ENCODE measurements at regions not wholly inside any gene's neighbourhood (a gene's known extent, or its start where the extent isn't known, plus 50 kb on each side); places are given as distances from the start of the nearest gene placed in this dataset.
A peak's percentile ranks its signal among the peaks of the same experiment; 100 is the strongest.
"Not testable (repeated sequence)": the region's sequence is repeated elsewhere in the genome, so short reads cannot be mapped to it uniquely, and the experiment has no call there.

GRCh38 chr3:103295974-103296570, 861.3 kb downstream of the ZPLD1 start:
- no peak overlapping the region for H3K9ac ChIP-seq (ENCODE audit: insufficient read length, low read depth)
- DNase-seq (ENCODE audit: low read depth, low spot score) = no peak
- no peak for TF ChIP-seq YY1 (IDR thresholded peaks at IDR 0.05; ENCODE audit: insufficient read depth, insufficient read length)
- TF ChIP-seq SUZ12 (IDR thresholded peaks at IDR 0.05; ENCODE audit: extremely low read depth, insufficient read depth, insufficient read length) = no peak
- TF ChIP-seq ZNF274 (IDR thresholded peaks at IDR 0.05; ENCODE audit: low read depth, low read length) = no peak
- no peak overlapping the region for H3K4me3 ChIP-seq (ENCODE audit: insufficient read length, low read depth)
- H3K36me3 ChIP-seq (ENCODE audit: insufficient read depth, insufficient read length, low read length) = no peaks in the 10 kb centered on the region
- H3K9me3 ChIP-seq (ENCODE audit: insufficient read depth, low read length) = no peaks in the 10 kb centered on the region
- H3K27me3 ChIP-seq (ENCODE audit: insufficient read depth, insufficient read length) = no peaks in the 10 kb centered on the region
- no peaks in the 10 kb centered on the region for H3K4me1 ChIP-seq (ENCODE audit: insufficient read depth, insufficient read length)

DNA sequence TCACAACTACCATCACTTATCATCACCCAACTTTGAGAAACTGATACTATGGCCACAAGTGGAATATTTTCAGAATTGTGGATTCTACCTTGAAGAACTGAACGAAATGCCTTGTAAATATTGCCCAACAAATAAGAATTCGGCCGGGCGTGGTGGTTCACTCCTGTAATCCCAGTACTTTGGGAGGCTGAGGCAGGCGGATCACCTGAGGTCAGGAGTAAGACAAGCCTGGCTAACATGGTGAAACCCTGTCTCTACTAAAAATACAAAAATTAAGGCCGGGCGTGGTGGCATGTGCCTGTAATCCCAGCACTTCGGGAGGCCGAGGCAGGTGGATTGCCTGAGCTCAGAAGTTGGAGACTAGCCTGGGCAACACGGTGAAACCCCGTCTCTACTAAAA, 862.7 kb downstream of the ZPLD1 start:
- H3K27me3 ChIP-seq (ENCODE audit: insufficient read depth, insufficient read length); H3K9me3 ChIP-seq (ENCODE audit: insufficient read depth, low read length); DNase-seq (ENCODE audit: low read depth, low spot score); H3K9ac ChIP-seq (ENCODE audit: insufficient read length, low read depth); H3K4me1 ChIP-seq (ENCODE audit: insufficient read depth, insufficient read length); H3K36me3 ChIP-seq (ENCODE audit: insufficient read depth, insufficient read length, low read length); H3K4me3 ChIP-seq (ENCODE audit: insufficient read length, low read depth): not testable (repeated sequence)

GRCh38 chr3:103306104-103306503, 871.3 kb downstream of the ZPLD1 start:
- H3K9ac ChIP-seq (ENCODE audit: insufficient read length, low read depth) = no peak overlapping the region
- no peaks in the 10 kb centered on the region for H3K36me3 ChIP-seq (ENCODE audit: insufficient read depth, insufficient read length, low read length)
- H3K9me3 ChIP-seq (ENCODE audit: insufficient read depth, low read length) = no peaks in the 10 kb centered on the region
- DNase-seq (ENCODE audit: low read depth, low spot score) = no peak
- no peaks in the 10 kb centered on the region for H3K27me3 ChIP-seq (ENCODE audit: insufficient read depth, insufficient read length)
- no peak for TF ChIP-seq ZNF274 (IDR thresholded peaks at IDR 0.05; ENCODE audit: low read depth, low read length)
- no peak for TF ChIP-seq SUZ12 (IDR thresholded peaks at IDR 0.05; ENCODE audit: extremely low read depth, insufficient read depth, insufficient read length)
- TF ChIP-seq YY1 (IDR thresholded peaks at IDR 0.05; ENCODE audit: insufficient read depth, insufficient read length) = no peak
- H3K4me1 ChIP-seq (ENCODE audit: insufficient read depth, insufficient read length) = no peaks in the 10 kb centered on the region
- H3K4me3 ChIP-seq (ENCODE audit: insufficient read length, low read depth) = no peak overlapping the region

DNA sequence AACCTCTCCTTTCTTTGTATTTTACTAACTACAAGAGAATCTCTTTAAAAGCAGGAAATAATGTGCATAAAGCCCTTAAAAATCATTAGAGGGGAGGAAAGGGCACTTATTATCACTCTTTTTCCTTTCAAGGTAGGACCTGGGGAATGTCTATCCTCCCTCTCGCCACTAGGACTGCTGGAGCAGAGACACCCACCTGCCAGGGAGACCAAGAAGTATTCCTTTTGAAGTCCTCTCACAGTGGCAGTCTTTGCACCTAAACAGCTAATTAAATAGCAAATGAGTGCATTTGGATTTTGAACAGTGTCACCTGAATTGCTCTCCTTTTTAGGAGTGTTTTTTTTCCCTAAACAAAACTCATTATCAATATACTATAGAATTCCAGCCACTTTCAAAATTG, 874.1 kb downstream of the ZPLD1 start:
- Histone ChIP-seq H3K36me3 (ENCODE audit: insufficient read depth, insufficient read length, low read length) (no peaks in the 10 kb centered on the region), H3K9ac (ENCODE audit: insufficient read length, low read depth) (no peak overlapping the region), H3K4me1 (ENCODE audit: insufficient read depth, insufficient read length) (no peaks in the 10 kb centered on the region), H3K9me3 (ENCODE audit: insufficient read depth, low read length) (no peaks in the 10 kb centered on the region), H3K27me3 (ENCODE audit: insufficient read depth, insufficient read length) (no peaks in the 10 kb centered on the region), H3K4me3 (ENCODE audit: insufficient read length, low read depth) (no peak overlapping the region)
- no peak for TF ChIP-seq SUZ12 (IDR thresholded peaks at IDR 0.05; ENCODE audit: extremely low read depth, insufficient read depth, insufficient read length)
- no peak for TF ChIP-seq YY1 (IDR thresholded peaks at IDR 0.05; ENCODE audit: insufficient read depth, insufficient read length)
- TF ChIP-seq ZNF274 (IDR thresholded peaks at IDR 0.05; ENCODE audit: low read depth, low read length) = no peak
- peak; percentile 3 for DNase-seq (ENCODE audit: low read depth, low spot score)

- H3K4me3 ChIP-seq (ENCODE audit: insufficient read length, low read depth) = no peak overlapping the region
- no peaks in the 10 kb centered on the region for H3K36me3 ChIP-seq (ENCODE audit: insufficient read depth, insufficient read length, low read length)
- TF ChIP-seq ZNF274 (IDR thresholded peaks at IDR 0.05; ENCODE audit: low read depth, low read length) (no peak), YY1 (IDR thresholded peaks at IDR 0.05; ENCODE audit: insufficient read depth, insufficient read length) (no peak), SUZ12 (IDR thresholded peaks at IDR 0.05; ENCODE audit: extremely low read depth, insufficient read depth, insufficient read length) (no peak)
- no peaks in the 10 kb centered on the region for H3K27me3 ChIP-seq (ENCODE audit: insufficient read depth, insufficient read length)
- H3K9me3 ChIP-seq (ENCODE audit: insufficient read depth, low read length) = peaks cover 3% of the 10 kb centered on the region; the same call in 1 of the 2 replicates
- DNase-seq (ENCODE audit: low read depth, low spot score) = no peak
- H3K4me1 ChIP-seq (ENCODE audit: insufficient read depth, insufficient read length) = no peaks in the 10 kb centered on the region
- H3K9ac ChIP-seq (ENCODE audit: insufficient read length, low read depth) = no peak overlapping the region
Observed at GRCh38 chr3:103319912-103320311, 885.1 kb downstream of the ZPLD1 start.

- Histone ChIP-seq H3K9me3 (ENCODE audit: insufficient read depth, low read length) (no peaks in the 10 kb centered on the region), H3K9ac (ENCODE audit: insufficient read length, low read depth) (no peak overlapping the region), H3K4me3 (ENCODE audit: insufficient read length, low read depth) (no peak overlapping the region), H3K27me3 (ENCODE audit: insufficient read depth, insufficient read length) (no peaks in the 10 kb centered on the region), H3K4me1 (ENCODE audit: insufficient read depth, insufficient read length) (no peaks in the 10 kb centered on the region), H3K36me3 (ENCODE audit: insufficient read depth, insufficient read length, low read length) (no peaks in the 10 kb centered on the region)
- no peak for DNase-seq (ENCODE audit: low read depth, low spot score)
- TF ChIP-seq SUZ12 (IDR thresholded peaks at IDR 0.05; ENCODE audit: extremely low read depth, insufficient read depth, insufficient read length) = no peak
- no peak for TF ChIP-seq ZNF274 (IDR thresholded peaks at IDR 0.05; ENCODE audit: low read depth, low read length)
- TF ChIP-seq YY1 (IDR thresholded peaks at IDR 0.05; ENCODE audit: insufficient read depth, insufficient read length) = no peak
Observed at GRCh38 chr3:103337179-103337845, 902.5 kb downstream of the ZPLD1 start.

- Histone ChIP-seq H3K9me3 (ENCODE audit: insufficient read depth, low read length) (no peaks in the 10 kb centered on the region), H3K36me3 (ENCODE audit: insufficient read depth, insufficient read length, low read length) (no peaks in the 10 kb centered on the region), H3K4me3 (ENCODE audit: insufficient read length, low read depth) (no peak overlapping the region), H3K27me3 (ENCODE audit: insufficient read depth, insufficient read length) (no peaks in the 10 kb centered on the region), H3K9ac (ENCODE audit: insufficient read length, low read depth) (no peak overlapping the region), H3K4me1 (ENCODE audit: insufficient read depth, insufficient read length) (no peaks in the 10 kb centered on the region)
- TF ChIP-seq SUZ12 (IDR thresholded peaks at IDR 0.05; ENCODE audit: extremely low read depth, insufficient read depth, insufficient read length) (no peak), ZNF274 (IDR thresholded peaks at IDR 0.05; ENCODE audit: low read depth, low read length) (no peak), YY1 (IDR thresholded peaks at IDR 0.05; ENCODE audit: insufficient read depth, insufficient read length) (no peak)
- DNase-seq (ENCODE audit: low read depth, low spot score) = no peak
Observed at GRCh38 chr3:103341078-103341606, 906.3 kb downstream of the ZPLD1 start.
